Tibial nerve (tissue), 3 donors: ENCODE measurements at regions not wholly inside any gene's neighbourhood (a gene's known extent, or its start where the extent isn't known, plus 50 kb on each side); places are given as distances from the start of the nearest gene placed in this dataset.

Experiments used
- POLR2A ChIP-seq, 2 donors: fragments of 450-650 bp; IDR thresholded peaks; one replicate each; pipeline ENCODE4 v1.6.1; 2017; ENCODE audit warnings: antibody characterized with exemption in 2 of 2, mild to moderate bottlenecking in 2 of 2, moderate library complexity in 2 of 2
- TF ChIP-seq, protein P1 (sequence below), 5 experiments: fragments of 200-600 bp in 3 of 5; fragments of 450-650 bp in 2 of 5; sonication (generic) in 3 of 5; IDR thresholded peaks; one replicate each; pipeline ENCODE4 v1.5.1; 2016 to 2019; ENCODE audit warnings: antibody characterized with exemption in 5 of 5, mild to moderate bottlenecking in 3 of 5, moderate library complexity in 2 of 5

DNA sequence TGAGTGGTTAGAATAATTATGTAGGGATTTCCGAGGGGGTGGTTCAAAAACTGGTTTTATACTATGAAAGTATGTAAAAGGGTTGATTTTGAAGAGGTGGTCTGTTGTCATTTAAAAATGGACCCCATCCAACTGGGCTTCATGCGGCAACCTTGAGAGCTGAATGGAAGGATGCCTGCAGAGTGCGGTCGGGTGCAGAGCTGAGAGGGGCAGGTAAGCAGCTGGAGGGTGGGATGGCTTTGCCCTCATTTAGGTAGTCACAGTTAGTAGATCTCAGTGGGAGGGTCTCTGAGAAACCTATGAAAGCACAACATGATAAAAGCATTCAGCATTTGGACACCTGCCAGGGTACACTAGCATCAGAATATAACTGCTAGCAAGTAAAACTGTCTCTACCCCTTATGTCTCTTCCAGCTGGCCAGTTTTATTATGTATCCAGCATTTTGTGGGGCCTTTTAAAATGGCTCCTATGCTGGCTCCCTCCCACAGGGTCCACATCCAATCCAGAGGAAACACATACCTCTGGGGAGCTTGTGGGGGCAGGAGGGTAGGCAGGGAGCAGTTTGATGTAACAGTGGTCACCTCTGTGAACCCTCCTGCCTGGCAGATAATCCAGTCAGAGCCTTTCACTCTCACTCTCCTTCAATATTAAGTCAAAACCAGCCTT, 75.9 kb upstream of the MAGI2 start:
- TF ChIP-seq, protein P1, sequence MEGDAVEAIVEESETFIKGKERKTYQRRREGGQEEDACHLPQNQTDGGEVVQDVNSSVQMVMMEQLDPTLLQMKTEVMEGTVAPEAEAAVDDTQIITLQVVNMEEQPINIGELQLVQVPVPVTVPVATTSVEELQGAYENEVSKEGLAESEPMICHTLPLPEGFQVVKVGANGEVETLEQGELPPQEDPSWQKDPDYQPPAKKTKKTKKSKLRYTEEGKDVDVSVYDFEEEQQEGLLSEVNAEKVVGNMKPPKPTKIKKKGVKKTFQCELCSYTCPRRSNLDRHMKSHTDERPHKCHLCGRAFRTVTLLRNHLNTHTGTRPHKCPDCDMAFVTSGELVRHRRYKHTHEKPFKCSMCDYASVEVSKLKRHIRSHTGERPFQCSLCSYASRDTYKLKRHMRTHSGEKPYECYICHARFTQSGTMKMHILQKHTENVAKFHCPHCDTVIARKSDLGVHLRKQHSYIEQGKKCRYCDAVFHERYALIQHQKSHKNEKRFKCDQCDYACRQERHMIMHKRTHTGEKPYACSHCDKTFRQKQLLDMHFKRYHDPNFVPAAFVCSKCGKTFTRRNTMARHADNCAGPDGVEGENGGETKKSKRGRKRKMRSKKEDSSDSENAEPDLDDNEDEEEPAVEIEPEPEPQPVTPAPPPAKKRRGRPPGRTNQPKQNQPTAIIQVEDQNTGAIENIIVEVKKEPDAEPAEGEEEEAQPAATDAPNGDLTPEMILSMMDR (IDR thresholded peaks at IDR 0.05) = no peak
- TF ChIP-seq POLR2A (IDR thresholded peaks at IDR 0.05) = no peak
